GM21390 (cell line): ENCODE measurements at regions not wholly inside any gene's neighbourhood (a gene's known extent, or its start where the extent isn't known, plus 50 kb on each side); places are given as distances from the start of the nearest gene placed in this dataset.
"Not testable (repeated sequence)": the region's sequence is repeated elsewhere in the genome, so short reads cannot be mapped to it uniquely, and the experiment has no call there.

ENCODE experiments used
- ATAC-seq: cut with Tn5 transposase; IDR thresholded peaks from one replicate; pipeline ENCODE4 v1.9.1; 2021; ENCODE audit not compliant: unreplicated experiment

DNA sequence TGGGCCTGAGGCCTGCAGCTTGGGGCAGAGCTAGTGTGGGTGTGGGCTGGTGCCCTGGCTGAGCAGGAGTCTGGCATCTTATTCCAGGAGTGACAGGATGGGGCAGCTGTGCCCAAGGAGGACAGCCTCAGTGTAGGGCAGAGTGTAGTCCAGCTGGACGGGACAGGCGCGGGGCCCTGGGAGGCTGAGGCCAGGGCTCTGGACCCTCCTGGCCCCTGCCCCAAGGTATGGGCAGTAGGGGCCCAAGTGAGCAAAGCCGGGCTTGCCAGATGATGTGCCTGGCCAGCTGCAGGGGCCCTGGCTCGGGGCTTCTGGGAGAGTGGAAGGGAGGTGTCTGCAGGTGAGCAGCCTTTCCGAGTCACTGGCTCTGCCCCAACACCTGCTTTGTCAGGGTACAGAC is 1190.9 kb downstream of the BRD1 start:
- no peak for ATAC-seq

DNA sequence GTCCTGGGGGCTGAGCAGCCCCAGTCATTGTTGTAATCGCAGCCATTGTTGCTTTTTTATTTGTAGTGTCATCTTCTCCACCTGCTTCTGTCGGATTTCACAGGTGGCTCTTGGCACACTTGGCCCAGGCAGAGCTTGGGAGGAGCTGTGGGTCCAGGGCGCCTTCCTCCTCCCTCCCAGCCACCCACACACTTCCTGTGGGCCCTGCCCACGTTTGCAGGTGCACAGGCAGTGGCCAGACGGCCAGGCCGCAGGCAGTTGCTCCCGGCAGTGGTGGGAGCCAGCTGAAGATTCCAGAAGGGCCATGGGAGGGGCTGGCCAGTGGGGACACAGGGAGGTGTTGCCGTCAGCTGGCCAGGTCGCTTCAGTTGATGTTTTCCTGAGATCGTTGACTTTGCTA is 1191.9 kb downstream of the BRD1 start:
- ATAC-seq = no peak

DNA sequence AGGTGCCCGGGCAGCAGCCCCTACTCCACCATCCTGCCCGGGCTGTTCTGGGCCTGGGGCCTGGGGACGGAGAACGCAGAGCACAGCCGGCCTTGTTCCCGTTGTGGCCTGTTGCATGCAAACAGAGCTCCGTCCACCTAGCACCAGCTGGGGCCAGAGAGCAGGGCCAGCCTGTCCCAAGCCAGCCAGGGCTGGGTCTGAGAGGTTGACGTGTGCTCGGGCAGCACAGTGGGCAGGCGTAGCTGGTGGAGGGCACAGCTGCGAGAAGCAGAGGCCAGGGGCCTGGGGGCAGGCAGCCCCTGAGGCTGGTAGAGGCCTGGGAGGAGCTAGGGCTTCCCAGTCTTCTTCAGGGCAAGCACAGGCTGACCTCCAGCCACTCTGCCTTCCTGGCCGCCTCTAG is 1192.6 kb downstream of the BRD1 start:
- no peak for ATAC-seq

DNA sequence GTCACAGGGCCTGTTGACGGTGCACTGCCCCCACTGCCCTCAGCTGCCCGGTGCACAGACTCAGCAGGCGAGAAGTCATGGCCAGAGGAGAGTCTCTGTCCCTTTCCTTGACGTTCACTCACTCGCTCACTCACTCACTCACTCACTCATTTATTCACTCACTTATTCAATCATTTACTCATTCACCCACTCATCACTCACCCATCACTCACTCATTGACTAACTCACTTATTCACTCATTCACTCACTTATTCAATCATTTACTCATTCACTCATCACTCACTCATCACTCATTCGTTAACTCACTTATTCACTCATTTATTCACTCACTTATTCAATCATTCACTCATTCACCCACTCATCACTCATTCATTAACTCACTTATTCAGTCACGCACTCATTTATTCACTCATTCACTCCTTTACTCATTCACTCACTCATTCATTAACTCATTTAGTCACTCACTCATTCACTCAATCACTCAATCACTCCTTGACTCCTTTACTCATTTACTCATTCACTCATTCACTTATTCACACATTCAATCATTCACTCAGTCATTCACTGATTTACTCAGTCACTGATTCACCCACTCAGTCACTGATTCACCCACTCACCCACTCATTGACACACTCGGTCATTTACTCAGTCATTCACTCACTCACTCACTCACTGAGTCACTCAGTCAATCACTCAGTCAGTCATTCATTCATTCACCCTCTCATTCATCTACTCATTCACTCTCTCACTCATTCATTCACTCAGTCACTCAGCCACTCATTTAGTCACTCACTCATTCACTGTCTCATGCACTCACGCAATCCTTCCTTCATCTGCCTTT is 1193.5 kb downstream of the BRD1 start:
- no peak for ATAC-seq

- no peak for ATAC-seq
Measured at GRCh38 chr22:48632646-48633246, 1194.9 kb downstream of the BRD1 start.

DNA sequence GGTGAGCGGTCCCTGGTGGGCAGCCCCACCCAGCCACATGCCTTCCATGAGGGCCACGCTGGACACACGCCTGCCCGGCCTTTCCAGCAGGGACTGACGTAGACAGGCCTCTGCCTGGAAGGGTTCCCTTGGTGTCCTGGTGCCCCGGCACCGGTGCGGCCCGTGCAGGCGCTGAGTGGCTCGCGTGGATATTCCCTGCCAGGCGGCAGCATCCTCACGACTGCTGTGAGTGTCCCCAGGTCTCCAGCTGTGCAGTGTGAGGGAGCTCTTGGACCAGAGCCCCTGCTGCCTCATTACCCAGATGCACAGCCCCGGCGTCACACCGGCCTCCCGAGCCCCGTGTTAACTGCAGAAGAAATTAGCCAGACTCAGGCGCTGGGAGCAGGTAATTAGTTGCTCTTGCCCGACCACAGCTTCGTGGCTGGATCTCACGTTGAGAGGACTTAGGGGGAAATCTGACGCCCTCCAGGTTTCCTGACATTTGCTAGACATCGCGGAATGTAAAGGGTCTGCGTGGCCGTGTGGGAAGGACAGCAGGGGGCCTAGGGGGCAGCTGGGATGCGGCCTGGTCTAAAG is 1196.3 kb downstream of the BRD1 start:
- no peak for ATAC-seq

DNA sequence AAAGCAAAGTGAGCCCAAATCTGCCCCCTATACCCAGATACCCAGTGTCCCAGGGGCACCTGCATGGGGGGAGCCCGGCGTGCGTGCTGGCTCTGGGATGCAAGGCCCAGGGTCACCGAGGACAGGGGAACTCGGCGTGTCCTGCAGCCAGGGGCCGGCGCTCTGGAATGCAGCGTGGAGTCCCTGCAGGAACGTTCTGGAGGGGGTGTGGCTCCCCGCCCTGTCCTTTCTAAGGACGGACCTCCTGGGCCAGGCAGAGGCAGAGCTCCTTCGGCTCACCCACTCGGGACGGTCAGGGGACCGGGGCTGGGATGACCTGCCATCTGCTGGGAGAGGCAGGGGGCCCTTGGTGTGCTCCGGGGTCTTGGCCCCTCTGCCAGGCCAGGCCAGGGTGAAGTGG is 1196.8 kb downstream of the BRD1 start:
- ATAC-seq = no peak

DNA sequence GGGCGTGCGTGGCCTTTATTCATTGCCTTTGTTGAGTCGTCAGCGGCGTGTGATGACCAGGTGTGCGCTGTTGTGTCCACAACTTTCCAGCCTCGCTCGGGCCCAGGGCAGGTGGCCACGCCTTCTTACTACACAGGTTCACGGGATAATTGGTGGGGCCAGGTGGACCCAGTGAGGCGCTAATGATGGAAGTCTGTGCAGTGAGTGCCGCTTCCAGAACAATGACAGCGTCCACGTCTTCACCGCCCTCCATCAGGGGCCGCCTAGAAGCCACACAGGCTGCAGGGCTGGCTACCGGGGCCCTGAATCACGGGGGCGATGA is 1197.3 kb downstream of the BRD1 start:
- no peak for ATAC-seq

DNA sequence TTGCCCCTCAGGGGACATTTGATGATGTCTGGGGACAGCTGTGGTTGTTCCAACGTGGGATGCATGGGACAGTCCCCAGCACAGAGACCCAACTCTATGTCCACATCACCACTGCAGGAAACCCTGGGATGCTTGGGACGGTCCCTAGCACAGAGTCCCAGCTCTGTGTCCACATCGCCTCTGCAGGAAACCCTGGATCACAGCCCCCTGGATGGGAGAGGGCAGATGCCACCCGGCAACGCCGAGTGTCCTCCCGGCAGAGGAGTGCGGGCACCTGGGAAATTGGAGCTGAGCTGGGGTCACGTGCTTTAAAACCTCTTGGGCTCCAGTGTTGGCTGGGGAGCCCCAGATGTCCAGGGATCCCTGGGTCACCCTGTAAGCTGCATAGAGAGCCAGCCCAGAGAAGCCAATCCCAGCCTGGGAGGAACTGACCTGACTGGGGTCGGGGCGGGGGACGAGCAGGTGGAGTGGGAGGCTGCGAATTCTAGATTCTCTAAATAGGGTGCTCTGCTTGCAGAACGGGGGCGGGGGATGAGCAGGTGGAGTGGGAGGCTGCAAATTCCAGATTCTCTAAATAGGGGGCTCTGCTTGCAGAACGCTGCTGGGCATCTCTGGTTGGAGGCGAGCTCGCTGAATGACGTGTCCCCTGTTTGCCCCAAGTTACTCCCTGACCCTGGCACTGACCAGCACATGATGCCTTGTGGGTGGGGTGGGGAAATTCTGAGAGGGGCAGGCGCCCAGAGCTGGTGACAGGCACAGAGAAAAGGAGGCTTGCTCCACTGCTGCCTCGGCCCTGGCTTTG is 1197.8 kb downstream of the BRD1 start:
- ATAC-seq = no peak

DNA sequence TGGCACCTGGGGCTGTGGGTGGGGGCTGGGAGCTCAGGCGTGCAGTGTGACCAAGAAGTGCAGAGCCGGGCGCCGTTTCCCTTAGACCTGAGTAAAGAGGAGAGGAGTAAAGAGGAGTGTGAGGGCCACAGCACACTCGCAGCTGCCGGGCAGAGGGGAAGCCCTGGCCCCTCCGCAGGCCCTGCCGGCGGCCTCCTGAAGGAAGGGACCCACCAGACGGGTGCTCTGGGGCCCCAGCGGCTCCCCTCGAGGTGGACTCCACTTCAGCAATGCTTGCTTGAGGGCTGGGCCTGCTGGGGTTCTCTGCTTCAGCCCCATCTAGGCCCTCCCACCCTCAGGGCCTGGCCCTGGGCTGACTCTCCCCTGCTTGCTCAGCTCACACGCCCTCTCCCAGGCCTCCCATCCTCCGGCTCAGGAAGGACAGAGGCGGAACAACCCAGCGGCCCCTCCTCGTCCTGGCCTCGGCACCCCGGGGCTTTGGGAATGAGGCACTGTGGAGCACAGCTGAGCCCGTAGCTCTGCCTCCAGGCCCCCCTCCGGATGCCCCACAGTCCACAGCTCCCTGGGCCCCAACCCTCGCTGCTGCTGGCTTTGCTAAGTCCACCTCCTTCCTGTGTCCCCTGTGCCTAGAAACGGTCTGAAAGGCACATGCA is 1198.7 kb downstream of the BRD1 start:
- no peak for ATAC-seq

- ATAC-seq = no peak
Measured at GRCh38 chr22:48627966-48628365, 1199.7 kb downstream of the BRD1 start.

GRCh38 chr22:48627203-48627602 is 1200.5 kb downstream of the BRD1 start:
- no peak for ATAC-seq

GRCh38 chr22:48624401-48624800 is 1203.3 kb downstream of the BRD1 start:
- no peak for ATAC-seq

DNA sequence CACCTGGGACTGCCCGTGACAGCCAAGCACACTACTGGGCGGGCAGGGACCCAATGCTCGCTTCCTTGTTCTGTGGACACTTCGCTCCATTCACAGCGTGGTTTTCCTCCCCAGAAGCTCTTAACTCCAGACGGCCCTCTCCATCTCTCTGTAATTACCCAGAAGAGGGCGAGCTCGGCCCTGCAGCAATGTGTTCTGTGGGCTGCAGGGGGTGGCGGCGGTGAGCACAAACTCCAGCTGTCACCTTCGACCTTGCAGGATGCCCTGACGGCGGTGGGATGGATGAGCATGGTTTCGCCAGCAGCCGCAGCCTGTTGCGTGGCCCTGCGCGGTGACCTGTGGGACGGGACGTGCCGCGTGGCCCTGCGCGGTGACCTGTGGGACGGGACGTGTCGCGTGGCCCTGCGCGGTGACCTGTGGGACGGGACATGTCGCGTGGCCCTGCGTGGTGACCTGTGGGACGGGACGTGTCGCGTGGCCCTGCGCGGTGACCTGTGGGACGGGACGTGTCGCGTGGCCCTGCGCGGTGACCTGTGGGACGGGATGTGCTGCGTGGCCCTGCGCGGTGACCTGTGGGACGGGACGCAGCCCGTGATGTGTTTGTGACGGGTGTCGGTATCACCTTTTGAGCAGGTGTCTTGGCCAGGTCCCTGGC is 1204.7 kb downstream of the BRD1 start:
- no peak for ATAC-seq

GRCh38 chr22:48621085-48621484 is 1206.6 kb downstream of the BRD1 start:
- ATAC-seq = no peak

- ATAC-seq = not testable (repeated sequence)
Measured at GRCh38 chr22:48620460-48620859, 1207.2 kb downstream of the BRD1 start.

GRCh38 chr22:48619721-48620120 is 1208.0 kb downstream of the BRD1 start:
- ATAC-seq = no peak

DNA sequence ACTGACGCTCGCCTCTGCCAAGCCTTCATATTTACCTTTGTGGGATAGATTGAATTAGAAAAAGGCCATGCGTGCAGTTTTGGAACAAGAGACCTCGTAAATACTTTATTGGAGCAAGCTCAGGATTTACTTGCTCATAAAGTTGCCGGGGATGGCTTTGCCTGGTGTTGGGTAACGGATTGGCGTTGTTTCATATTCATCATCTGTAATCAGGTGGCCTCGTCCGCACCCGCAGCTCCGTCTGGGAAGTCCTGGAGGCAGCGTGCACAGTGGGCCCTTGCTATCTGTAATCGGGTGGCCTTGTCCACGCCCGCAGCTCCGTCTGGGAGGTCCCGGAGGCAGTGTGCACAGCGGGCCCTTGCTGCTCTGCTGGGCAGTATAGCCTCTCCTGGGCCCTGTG is 1209.3 kb downstream of the BRD1 start:
- no peak for ATAC-seq

DNA sequence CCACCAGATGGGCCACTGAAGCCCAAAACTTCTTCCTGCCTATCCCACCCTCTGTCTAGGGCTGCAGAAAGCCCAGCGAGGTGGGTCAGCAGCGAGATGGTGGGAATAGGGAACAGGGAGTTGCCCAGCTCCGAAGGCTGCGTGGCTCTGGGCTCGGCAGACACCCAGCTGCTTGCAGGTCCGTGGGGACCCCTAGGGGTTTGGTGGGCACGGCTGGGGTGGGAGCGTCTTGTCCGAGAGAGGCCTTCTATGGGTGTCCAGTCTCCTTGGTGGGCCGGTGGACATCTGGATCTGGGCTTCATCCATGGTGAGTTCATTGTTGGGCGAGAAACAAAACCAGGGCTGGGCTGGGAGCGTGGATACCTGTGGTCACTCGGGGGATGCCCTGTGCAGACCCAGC is 1211.0 kb downstream of the BRD1 start:
- ATAC-seq = no peak

DNA sequence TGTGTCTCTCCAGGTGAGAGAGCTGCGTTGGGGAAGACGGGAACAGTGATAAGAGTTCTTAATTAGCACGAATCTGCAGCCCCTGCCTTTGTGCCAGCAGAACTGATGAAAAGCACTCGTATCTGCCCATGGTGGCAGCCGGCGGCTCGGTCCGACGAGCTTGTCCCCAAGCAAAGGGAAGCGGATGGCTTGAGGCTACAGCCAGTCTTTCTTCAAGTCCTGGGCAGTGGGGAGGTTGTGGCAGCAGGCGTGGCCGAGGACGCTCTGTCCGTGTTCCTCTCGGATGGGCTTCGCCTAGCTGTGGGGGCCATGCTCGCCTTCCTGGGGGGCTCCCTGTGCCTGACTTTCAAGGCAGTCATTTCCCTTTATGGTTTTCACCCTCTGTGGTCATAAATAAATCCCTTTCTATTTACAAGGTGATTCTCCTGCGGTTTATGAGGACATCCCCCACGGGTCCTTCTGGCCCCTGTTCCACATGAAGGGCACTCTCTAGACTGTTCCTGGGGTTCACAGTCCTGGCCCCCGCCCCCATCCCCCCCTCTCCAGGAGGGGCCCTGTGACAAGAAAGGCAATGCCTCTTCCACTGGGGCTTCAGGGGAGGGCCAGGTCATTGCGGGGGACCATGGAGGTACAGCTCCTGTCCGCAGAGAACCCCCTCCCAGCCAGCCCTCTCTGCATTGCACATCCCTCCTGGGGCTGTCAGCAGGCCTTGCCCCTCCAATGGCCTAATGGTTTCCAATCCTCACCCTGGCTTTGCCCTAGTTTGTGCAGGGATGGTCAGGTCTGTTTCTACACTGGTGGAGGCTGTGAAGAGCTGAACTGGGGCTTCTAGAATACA is 1212.3 kb downstream of the BRD1 start:
- ATAC-seq = no peak
